HEK293 (cell line): ENCODE measurements at regions not wholly inside any gene's neighbourhood (a gene's known extent, or its start where the extent isn't known, plus 50 kb on each side); places are given as distances from the start of the nearest gene placed in this dataset.

Experiments
- CTCF ChIA-PET: fragments of 350-600 bp; formaldehyde crosslinking; extraction: SDS; loops from one replicate; lab custom pipeline; 2021; ENCODE audit warnings: antibody characterized with exemption; lab: Yijun Ruan, JAX
- POLR2A ChIA-PET: fragments of 300-600 bp; formaldehyde crosslinking; extraction: SDS; loops from one replicate; lab custom pipeline; 2020; ENCODE audit warnings: antibody characterized with exemption, inconsistent platforms; lab: Yijun Ruan, JAX
- H3K27ac ChIP-seq: fragments of 200-500 bp; sonication (Bioruptor generic); 2 replicates; pipeline ENCODE4 v1.5.1; 2014; ENCODE audit warnings: low read depth, low read length, control low read depth, inconsistent platforms; ENCODE audit errors: extremely low read depth
- H3K36me3 ChIP-seq, 2 experiments: fragments of 200-500 bp in 1 of 2; sonication (Bioruptor generic) in 1 of 2; 1 replicate in 1 of 2; 2 replicates in 1 of 2; pipeline ENCODE4 v1.5.1; 2014 to 2017; ENCODE audit warnings: inconsistent platforms in 2 of 2, low read length in 2 of 2; ENCODE audit not compliant: control insufficient read depth in 2 of 2, insufficient read depth in 1 of 2
- H3K4me1 ChIP-seq: fragments of 200-500 bp; sonication (Bioruptor generic); 2 replicates; pipeline ENCODE4 v1.5.1; 2014; ENCODE audit warnings: mild to moderate bottlenecking, low read length, inconsistent platforms; ENCODE audit not compliant: control insufficient read depth, insufficient read depth
- H3K4me3 ChIP-seq: 2 replicates; pipeline ENCODE4 v1.5.1; 2011; ENCODE audit warnings: low read depth, mild to moderate bottlenecking, control low read depth, low read length, moderate library complexity
- H3K9me3 ChIP-seq: fragments of 200-500 bp; sonication (Bioruptor generic); 2 replicates; pipeline ENCODE4 v1.5.1; 2014; ENCODE audit warnings: low read depth, low read length, inconsistent platforms; ENCODE audit not compliant: control insufficient read depth, insufficient read depth
- ELK4 ChIP-seq: IDR thresholded peaks from 2 replicates; pipeline ENCODE4 v1.6.1; 2011; ENCODE audit warnings: mild to moderate bottlenecking, low read depth, low read length, borderline replicate concordance
- HIC1 ChIP-seq: fragments of 450-650 bp; formaldehyde crosslinking; IDR thresholded peaks from 2 replicates; pipeline ENCODE4 v1.5.1; 2016; ENCODE audit warnings: missing biosample characterization, missing genetic modification characterization
- HOXC10 ChIP-seq: sonication (generic); formaldehyde crosslinking; IDR thresholded peaks from 2 replicates; pipeline ENCODE4 v1.8.1; 2023; ENCODE audit warnings: mild to moderate bottlenecking, missing genetic modification reagents
- IKZF3 ChIP-seq: fragments of 450-650 bp; IDR thresholded peaks from 2 replicates; pipeline ENCODE4 v1.5.0; 2018; ENCODE audit warnings: missing biosample characterization, mild to moderate bottlenecking, missing genetic modification characterization, moderate library complexity
- KLF16 ChIP-seq: fragments of 450-650 bp; formaldehyde crosslinking; IDR thresholded peaks from 2 replicates; pipeline ENCODE4 v1.5.1; 2017; ENCODE audit warnings: missing biosample characterization, missing genetic modification characterization
- KLF9 ChIP-seq: fragments of 450-650 bp; formaldehyde crosslinking; IDR thresholded peaks from 2 replicates; pipeline ENCODE4 v1.5.1; 2016; ENCODE audit warnings: missing biosample characterization, missing genetic modification characterization, low read depth
- PRDM4 ChIP-seq: fragments of 450-650 bp; formaldehyde crosslinking; IDR thresholded peaks from 2 replicates; pipeline ENCODE4 v1.5.1; 2017; ENCODE audit warnings: missing biosample characterization, missing genetic modification characterization
- TCF7L2 ChIP-seq: IDR thresholded peaks from 2 replicates; pipeline ENCODE4 v1.6.1; 2011; ENCODE audit warnings: low read depth, mild to moderate bottlenecking, inconsistent platforms, low read length, moderate library complexity, borderline replicate concordance
- ZNF266 ChIP-seq: fragments of 450-650 bp; formaldehyde crosslinking; IDR thresholded peaks from 2 replicates; pipeline ENCODE4 v1.5.1; 2016; ENCODE audit warnings: missing biosample characterization, missing genetic modification characterization, low read depth
- ZNF521 ChIP-seq: fragments of 450-650 bp; formaldehyde crosslinking; IDR thresholded peaks from 2 replicates; pipeline ENCODE4 v1.5.1; 2017; ENCODE audit warnings: missing biosample characterization, mild to moderate bottlenecking, missing genetic modification characterization
- ZNF560 ChIP-seq: fragments of 450-650 bp; formaldehyde crosslinking; IDR thresholded peaks from 2 replicates; pipeline ENCODE4 v1.5.1; 2017; ENCODE audit warnings: missing biosample characterization, missing genetic modification characterization, borderline replicate concordance
- ZNF626 ChIP-seq: fragments of 450-650 bp; sonication (Bioruptor Pico); formaldehyde crosslinking; IDR thresholded peaks from 2 replicates; pipeline ENCODE4 v1.5.1; 2018; ENCODE audit warnings: missing biosample characterization, missing genetic modification characterization, inconsistent platforms
- ZNF629 ChIP-seq: fragments of 450-650 bp; formaldehyde crosslinking; IDR thresholded peaks from 2 replicates; pipeline ENCODE4 v1.5.1; 2017; ENCODE audit warnings: missing biosample characterization, missing genetic modification characterization
- ZNF692 ChIP-seq: fragments of 450-650 bp; formaldehyde crosslinking; IDR thresholded peaks from 2 replicates; pipeline ENCODE4 v1.5.1; 2016; ENCODE audit warnings: missing biosample characterization, missing genetic modification characterization
- ZNF776 ChIP-seq: fragments of 450-650 bp; formaldehyde crosslinking; IDR thresholded peaks from 2 replicates; pipeline ENCODE4 v1.5.0; 2017; ENCODE audit warnings: missing biosample characterization, missing genetic modification characterization, borderline replicate concordance
- ZNF777 ChIP-seq: fragments of 450-650 bp; formaldehyde crosslinking; IDR thresholded peaks from 2 replicates; pipeline ENCODE4 v1.5.1; 2017; ENCODE audit warnings: missing biosample characterization, missing genetic modification characterization, borderline replicate concordance
- ZSCAN30 ChIP-seq: fragments of 450-650 bp; IDR thresholded peaks from 2 replicates; pipeline ENCODE4 v1.5.1; 2018; ENCODE audit warnings: missing biosample characterization, mild to moderate bottlenecking, missing genetic modification characterization, moderate library complexity
- TF ChIP-seq, protein P1 (sequence below): fragments of 450-650 bp; formaldehyde crosslinking; IDR thresholded peaks from 2 replicates; pipeline ENCODE4 v1.5.1; 2016; ENCODE audit warnings: missing biosample characterization, missing genetic modification characterization

DNA sequence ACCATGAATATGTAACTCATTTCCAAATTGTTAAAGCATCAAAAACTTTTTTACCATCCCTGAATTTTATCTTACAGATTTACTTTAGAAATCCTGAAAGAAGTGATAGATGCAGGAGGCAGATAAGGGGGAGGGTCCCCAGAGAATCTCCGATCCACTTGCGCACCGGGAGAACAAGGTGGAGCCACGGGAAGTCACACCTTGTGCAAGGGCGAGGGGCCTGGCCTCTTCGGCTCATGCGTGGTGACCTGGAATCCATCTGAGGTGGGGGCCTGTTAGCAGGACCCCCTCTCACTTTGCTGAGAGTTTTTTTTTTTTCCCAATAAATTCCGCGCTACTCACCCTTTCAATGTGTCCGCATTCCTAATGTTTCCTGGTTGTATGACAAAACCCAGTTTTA is 80.2 kb upstream of the CDKN3 start:
- TF ChIP-seq, protein P1, sequence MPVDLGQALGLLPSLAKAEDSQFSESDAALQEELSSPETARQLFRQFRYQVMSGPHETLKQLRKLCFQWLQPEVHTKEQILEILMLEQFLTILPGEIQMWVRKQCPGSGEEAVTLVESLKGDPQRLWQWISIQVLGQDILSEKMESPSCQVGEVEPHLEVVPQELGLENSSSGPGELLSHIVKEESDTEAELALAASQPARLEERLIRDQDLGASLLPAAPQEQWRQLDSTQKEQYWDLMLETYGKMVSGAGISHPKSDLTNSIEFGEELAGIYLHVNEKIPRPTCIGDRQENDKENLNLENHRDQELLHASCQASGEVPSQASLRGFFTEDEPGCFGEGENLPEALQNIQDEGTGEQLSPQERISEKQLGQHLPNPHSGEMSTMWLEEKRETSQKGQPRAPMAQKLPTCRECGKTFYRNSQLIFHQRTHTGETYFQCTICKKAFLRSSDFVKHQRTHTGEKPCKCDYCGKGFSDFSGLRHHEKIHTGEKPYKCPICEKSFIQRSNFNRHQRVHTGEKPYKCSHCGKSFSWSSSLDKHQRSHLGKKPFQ (tag by site-specific recombination), result no peak
- no peak for TF ChIP-seq ELK4
- no peak for TF ChIP-seq HOXC10
- no peak for TF ChIP-seq ZNF521 (tag by site-specific recombination)
- ChIA-PET POLR2A (no interaction called here), CTCF (no interaction called here)
- no peak overlapping the region for H3K4me3 ChIP-seq
- no peaks in the 10 kb centered on the region for H3K9me3 ChIP-seq
- H3K27ac ChIP-seq, result no peak overlapping the region
- no peaks in the 10 kb centered on the region for H3K36me3 ChIP-seq
- H3K4me1 ChIP-seq, result no peaks in the 10 kb centered on the region

GRCh38 chr14:54317391-54317790 is 79.4 kb upstream of the CDKN3 start:
- H3K4me1 ChIP-seq, result no peaks in the 10 kb centered on the region
- TF ChIP-seq IKZF3 (no peak), PRDM4 (tag by site-specific recombination) (no peak), ELK4 (no peak), ZNF560 (tag by site-specific recombination) (no peak), ZNF692 (tag by site-specific recombination) (no peak), TCF7L2 (no peak)
- no peak overlapping the region for H3K4me3 ChIP-seq
- POLR2A ChIA-PET, result no interaction called here
- H3K9me3 ChIP-seq, result no peaks in the 10 kb centered on the region
- CTCF ChIA-PET, result no interaction called here
- no peaks in the 10 kb centered on the region for H3K36me3 ChIP-seq
- H3K27ac ChIP-seq, result no peak overlapping the region

GRCh38 chr14:54322246-54322645 is 74.6 kb upstream of the CDKN3 start:
- ChIA-PET CTCF (interaction anchor here (0.9 to 1.2 kb wide), 2 partner anchors 12 to 25 kb away, joined by 3 to 4 read pairs; no protein-coding TSS in a partner anchor), POLR2A (no interaction called here)
- TF ChIP-seq KLF16 (no peak), HIC1 (no peak), ZNF629 (no peak), KLF9 (no peak), ZNF626 (tag by site-specific recombination) (no peak), ZNF266 (tag by site-specific recombination) (no peak), ZNF776 (tag by site-specific recombination) (no peak), ZNF777 (tag by site-specific recombination) (no peak), ZSCAN30 (tag by site-specific recombination) (no peak)
- no peaks in the 10 kb centered on the region for H3K4me1 ChIP-seq
- no peak overlapping the region for H3K4me3 ChIP-seq
- no peaks in the 10 kb centered on the region for H3K9me3 ChIP-seq
- no peak overlapping the region for H3K27ac ChIP-seq
- no peaks in the 10 kb centered on the region for H3K36me3 ChIP-seq
